ENCODE measurements at regions not wholly inside any gene's neighbourhood (a gene's known extent, or its start where the extent isn't known, plus 50 kb on each side); places are given as distances from the start of the nearest gene placed in this dataset.

- H3K27me3 ChIP-seq (ENCODE audit: control insufficient read depth, insufficient read depth, low read length), result no peaks in the 10 kb centered on the region
- DNase-seq (ENCODE audit: low read depth), result no peak
- H3K4me3 ChIP-seq (ENCODE audit: low read depth, low read length), result no peak overlapping the region
- TF ChIP-seq CTCF (IDR thresholded peaks at IDR 0.05; ENCODE audit: insufficient read depth, low read length, poor library complexity, severe bottlenecking), result no peak
- H3K36me3 ChIP-seq (ENCODE audit: control insufficient read depth, insufficient read depth, low read length), result no peaks in the 10 kb centered on the region
Observed at GRCh38 chr9:84617411-84618029, 52.0 kb upstream of the NTRK2 start.

Measured in kidney epithelial cell (primary cell).